ENCODE measurements at regions not wholly inside any gene's neighbourhood (a gene's known extent, or its start where the extent isn't known, plus 50 kb on each side); places are given as distances from the start of the nearest gene placed in this dataset.

DNA sequence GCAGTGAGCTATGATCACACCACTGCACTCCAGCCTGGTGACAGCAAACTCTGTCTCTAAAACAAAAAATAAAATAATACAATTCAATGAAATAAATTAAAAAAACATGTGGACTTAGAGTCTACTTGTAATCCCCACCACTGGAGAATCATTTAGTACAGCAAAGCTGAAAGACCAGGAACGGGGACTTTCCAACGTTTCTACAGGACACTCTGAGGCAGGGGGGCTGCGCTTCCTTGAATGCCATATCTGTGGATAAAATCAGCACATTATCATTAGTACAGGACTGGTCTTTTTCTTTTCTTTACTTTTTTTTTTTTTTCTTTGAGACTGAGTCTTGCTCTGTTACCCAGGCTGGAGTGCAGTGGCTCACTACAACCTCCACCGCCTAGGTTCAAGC, 124.8 kb downstream of the MXRA5 start:
- TF ChIP-seq, protein P1, sequence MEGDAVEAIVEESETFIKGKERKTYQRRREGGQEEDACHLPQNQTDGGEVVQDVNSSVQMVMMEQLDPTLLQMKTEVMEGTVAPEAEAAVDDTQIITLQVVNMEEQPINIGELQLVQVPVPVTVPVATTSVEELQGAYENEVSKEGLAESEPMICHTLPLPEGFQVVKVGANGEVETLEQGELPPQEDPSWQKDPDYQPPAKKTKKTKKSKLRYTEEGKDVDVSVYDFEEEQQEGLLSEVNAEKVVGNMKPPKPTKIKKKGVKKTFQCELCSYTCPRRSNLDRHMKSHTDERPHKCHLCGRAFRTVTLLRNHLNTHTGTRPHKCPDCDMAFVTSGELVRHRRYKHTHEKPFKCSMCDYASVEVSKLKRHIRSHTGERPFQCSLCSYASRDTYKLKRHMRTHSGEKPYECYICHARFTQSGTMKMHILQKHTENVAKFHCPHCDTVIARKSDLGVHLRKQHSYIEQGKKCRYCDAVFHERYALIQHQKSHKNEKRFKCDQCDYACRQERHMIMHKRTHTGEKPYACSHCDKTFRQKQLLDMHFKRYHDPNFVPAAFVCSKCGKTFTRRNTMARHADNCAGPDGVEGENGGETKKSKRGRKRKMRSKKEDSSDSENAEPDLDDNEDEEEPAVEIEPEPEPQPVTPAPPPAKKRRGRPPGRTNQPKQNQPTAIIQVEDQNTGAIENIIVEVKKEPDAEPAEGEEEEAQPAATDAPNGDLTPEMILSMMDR (IDR thresholded peaks at IDR 0.05; ENCODE audit: low read depth, low read length) = no peak
- no peak for TF ChIP-seq POLR2A (IDR thresholded peaks at IDR 0.05; ENCODE audit: extremely low read depth, insufficient read length)

Measured in NB4 (cell line).